HL-60 (cell line): ENCODE measurements at regions not wholly inside any gene's neighbourhood (a gene's known extent, or its start where the extent isn't known, plus 50 kb on each side); places are given as distances from the start of the nearest gene placed in this dataset.

Source experiments
- DNase-seq, 2 experiments: peaks; one replicate each; pipeline ENCODE4 v3.0.0-alpha.2; 2010 to 2020; ENCODE audit warnings: low read depth in 1 of 2, low spot score in 1 of 2
- H3K27ac ChIP-seq: fragments of 250-450 bp; sonication (Bioruptor Pico); replicated peaks from 2 replicates; pipeline ENCODE4 v1.5.1; 2020; ENCODE audit warnings: mild to moderate bottlenecking, moderate library complexity
- H3K27me3 ChIP-seq: fragments of 250-450 bp; sonication (Bioruptor Pico); 2 replicates; pipeline ENCODE4 v1.5.1; 2021; ENCODE audit warnings: mild to moderate bottlenecking, moderate library complexity; ENCODE audit not compliant: insufficient read depth, poor library complexity, severe bottlenecking
- H3K4me3 ChIP-seq: replicated peaks from 2 replicates; pipeline ENCODE4 v1.5.1; 2011; ENCODE audit warnings: mild to moderate bottlenecking, control low read depth, low read length; ENCODE audit not compliant: insufficient read depth
- CTCF ChIP-seq: IDR thresholded peaks from one replicate; pipeline ENCODE4 v1.5.1; 2011; ENCODE audit warnings: low read length, control low read depth, inconsistent platforms; ENCODE audit not compliant: insufficient read depth
- GABPA ChIP-seq: IDR thresholded peaks from 2 replicates; pipeline ENCODE4 v1.6.1; 2012; ENCODE audit warnings: low read depth
- POLR2AphosphoS5 ChIP-seq: IDR thresholded peaks from 2 replicates; pipeline ENCODE4 v1.6.1; 2012; ENCODE audit warnings: low read depth
- REST ChIP-seq: IDR thresholded peaks from 2 replicates; pipeline ENCODE4 v1.6.1; 2012; ENCODE audit warnings: low read depth; ENCODE audit not compliant: insufficient replicate concordance
- SPI1 ChIP-seq: IDR thresholded peaks from 2 replicates; pipeline ENCODE4 v1.6.1; 2012; ENCODE audit warnings: low read depth, mild to moderate bottlenecking, borderline replicate concordance

GRCh38 chr11:128157423-128158298 lies 429.7 kb downstream of the ETS1 start:
- 0 out of 2 replicates have a peak overlapping the region, but pooled peaks have one; percentile 12 for H3K27ac ChIP-seq
- no peaks in the 10 kb centered on the region for H3K27me3 ChIP-seq
- no peak for TF ChIP-seq SPI1
- peak; percentile 42 for TF ChIP-seq CTCF
- no peak for TF ChIP-seq POLR2AphosphoS5
- no peak overlapping the region for H3K4me3 ChIP-seq
- peak; percentile 52 to 66 for DNase-seq

- Histone ChIP-seq H3K4me3 (no peak overlapping the region), H3K27me3 (no peaks in the 10 kb centered on the region), H3K27ac (no peak overlapping the region)
- TF ChIP-seq GABPA (no peak), POLR2AphosphoS5 (no peak), CTCF (no peak), SPI1 (no peak), REST (no peak)
- DNase-seq = no peak
These were observed 430.9 kb downstream of the ETS1 start for GRCh38 chr11:128156486-128156885.

GRCh38 chr11:128155590-128155989 lies 431.8 kb downstream of the ETS1 start:
- H3K27ac ChIP-seq = no peak overlapping the region
- TF ChIP-seq POLR2AphosphoS5 (no peak), SPI1 (no peak), CTCF (no peak), REST (no peak)
- H3K27me3 ChIP-seq = no peaks in the 10 kb centered on the region
- H3K4me3 ChIP-seq = no peak overlapping the region
- no peak for DNase-seq

GRCh38 chr11:128153697-128154048 lies 433.7 kb downstream of the ETS1 start:
- no peak for DNase-seq
- no peak overlapping the region for H3K4me3 ChIP-seq
- no peaks in the 10 kb centered on the region for H3K27me3 ChIP-seq
- no peak overlapping the region for H3K27ac ChIP-seq
- no peak for TF ChIP-seq GABPA
- TF ChIP-seq CTCF = no peak
- no peak for TF ChIP-seq POLR2AphosphoS5
- no peak for TF ChIP-seq REST
- no peak for TF ChIP-seq SPI1
